NB4 (cell line): ENCODE measurements at regions not wholly inside any gene's neighbourhood (a gene's known extent, or its start where the extent isn't known, plus 50 kb on each side); places are given as distances from the start of the nearest gene placed in this dataset.

Experiments used
- POLR2A ChIP-seq: IDR thresholded peaks from 2 replicates; pipeline ENCODE4 v1.6.1; 2011; ENCODE audit warnings: mild to moderate bottlenecking; ENCODE audit not compliant: insufficient read length; ENCODE audit errors: extremely low read depth
- TF ChIP-seq, protein P1 (sequence below): IDR thresholded peaks from one replicate; pipeline ENCODE4 v1.5.1; 2012; ENCODE audit warnings: low read depth, low read length

DNA sequence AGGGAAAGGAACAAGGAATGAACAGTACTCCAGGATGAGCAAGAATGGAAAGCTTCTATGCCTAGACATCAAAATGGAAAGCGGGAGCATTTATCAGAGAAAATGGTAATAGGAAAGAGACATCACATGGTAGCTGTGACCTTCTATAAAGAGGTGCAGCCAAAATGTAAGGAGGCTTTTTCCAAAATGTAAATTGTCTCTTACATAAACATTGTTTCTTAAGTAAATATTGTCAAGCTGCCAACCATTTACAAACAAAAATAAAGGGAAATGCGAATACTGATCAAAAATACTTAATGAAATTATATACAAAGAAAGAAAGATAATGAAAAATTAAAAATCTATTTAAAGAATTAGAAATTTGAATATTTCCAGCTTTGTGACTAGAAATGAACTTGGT lies 55.0 kb upstream of the RASGEF1B start:
- no peak for TF ChIP-seq POLR2A
- TF ChIP-seq, protein P1, sequence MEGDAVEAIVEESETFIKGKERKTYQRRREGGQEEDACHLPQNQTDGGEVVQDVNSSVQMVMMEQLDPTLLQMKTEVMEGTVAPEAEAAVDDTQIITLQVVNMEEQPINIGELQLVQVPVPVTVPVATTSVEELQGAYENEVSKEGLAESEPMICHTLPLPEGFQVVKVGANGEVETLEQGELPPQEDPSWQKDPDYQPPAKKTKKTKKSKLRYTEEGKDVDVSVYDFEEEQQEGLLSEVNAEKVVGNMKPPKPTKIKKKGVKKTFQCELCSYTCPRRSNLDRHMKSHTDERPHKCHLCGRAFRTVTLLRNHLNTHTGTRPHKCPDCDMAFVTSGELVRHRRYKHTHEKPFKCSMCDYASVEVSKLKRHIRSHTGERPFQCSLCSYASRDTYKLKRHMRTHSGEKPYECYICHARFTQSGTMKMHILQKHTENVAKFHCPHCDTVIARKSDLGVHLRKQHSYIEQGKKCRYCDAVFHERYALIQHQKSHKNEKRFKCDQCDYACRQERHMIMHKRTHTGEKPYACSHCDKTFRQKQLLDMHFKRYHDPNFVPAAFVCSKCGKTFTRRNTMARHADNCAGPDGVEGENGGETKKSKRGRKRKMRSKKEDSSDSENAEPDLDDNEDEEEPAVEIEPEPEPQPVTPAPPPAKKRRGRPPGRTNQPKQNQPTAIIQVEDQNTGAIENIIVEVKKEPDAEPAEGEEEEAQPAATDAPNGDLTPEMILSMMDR: no peak
